ENCODE measurements at regions not wholly inside any gene's neighbourhood (a gene's known extent, or its start where the extent isn't known, plus 50 kb on each side); places are given as distances from the start of the nearest gene placed in this dataset.

DNA sequence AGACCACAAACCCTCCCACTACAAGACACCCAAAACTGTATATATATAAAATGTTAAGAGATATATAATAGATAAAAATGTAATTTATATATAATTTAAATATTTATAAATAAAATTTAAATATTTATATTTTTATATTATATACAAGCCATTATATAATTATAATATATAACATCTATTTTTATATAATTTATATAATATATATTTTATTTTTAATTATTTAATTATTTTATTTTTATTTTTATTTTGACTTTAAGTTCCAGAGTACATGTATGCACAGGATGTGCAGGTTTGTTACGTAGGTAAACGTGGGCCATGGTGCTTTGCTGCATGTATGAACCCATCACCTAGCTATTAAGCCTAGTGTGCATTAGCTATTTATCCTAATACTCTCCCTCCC lies 1090.2 kb downstream of the NXPH1 start:
- TF ChIP-seq ELF4 (CRISPR knock-in tag; IDR thresholded peaks at IDR 0.05; ENCODE audit: low read depth), result no peak
- TF ChIP-seq, protein P1, sequence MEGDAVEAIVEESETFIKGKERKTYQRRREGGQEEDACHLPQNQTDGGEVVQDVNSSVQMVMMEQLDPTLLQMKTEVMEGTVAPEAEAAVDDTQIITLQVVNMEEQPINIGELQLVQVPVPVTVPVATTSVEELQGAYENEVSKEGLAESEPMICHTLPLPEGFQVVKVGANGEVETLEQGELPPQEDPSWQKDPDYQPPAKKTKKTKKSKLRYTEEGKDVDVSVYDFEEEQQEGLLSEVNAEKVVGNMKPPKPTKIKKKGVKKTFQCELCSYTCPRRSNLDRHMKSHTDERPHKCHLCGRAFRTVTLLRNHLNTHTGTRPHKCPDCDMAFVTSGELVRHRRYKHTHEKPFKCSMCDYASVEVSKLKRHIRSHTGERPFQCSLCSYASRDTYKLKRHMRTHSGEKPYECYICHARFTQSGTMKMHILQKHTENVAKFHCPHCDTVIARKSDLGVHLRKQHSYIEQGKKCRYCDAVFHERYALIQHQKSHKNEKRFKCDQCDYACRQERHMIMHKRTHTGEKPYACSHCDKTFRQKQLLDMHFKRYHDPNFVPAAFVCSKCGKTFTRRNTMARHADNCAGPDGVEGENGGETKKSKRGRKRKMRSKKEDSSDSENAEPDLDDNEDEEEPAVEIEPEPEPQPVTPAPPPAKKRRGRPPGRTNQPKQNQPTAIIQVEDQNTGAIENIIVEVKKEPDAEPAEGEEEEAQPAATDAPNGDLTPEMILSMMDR (IDR thresholded peaks at IDR 0.05), result no peak

Data from WTC11 (cell line).